Stimulated activated CD4-positive, alpha-beta T cell treated with anti-CD3 and anti-CD28 coated beads, Interleukin-12 subunit alpha, Interleukin-12 subunit beta, amount 100 ng/mL, for 48 hours (primary cell): ENCODE measurements at regions not wholly inside any gene's neighbourhood (a gene's known extent, or its start where the extent isn't known, plus 50 kb on each side); places are given as distances from the start of the nearest gene placed in this dataset.
A peak's percentile ranks its signal among the peaks of the same experiment; 100 is the strongest.

ENCODE experiments used
- DNase-seq, 3 donors: peaks; one replicate each; pipeline ENCODE4 v3.0.0-alpha.2; 2020; ENCODE audit warnings: low read depth in 2 of 3, low spot score in 1 of 3

- DNase-seq = no peak
Measured at GRCh38 chr2:217657252-217657651, 345.5 kb downstream of the TNS1 start.

- DNase-seq = no peak
Measured at GRCh38 chr2:217656316-217656715, 346.5 kb downstream of the TNS1 start.

GRCh38 chr2:217655651-217656050, 347.1 kb downstream of the TNS1 start:
- no peak for DNase-seq

- no peak for DNase-seq
Measured at GRCh38 chr2:217654168-217654567, 348.6 kb downstream of the TNS1 start.

GRCh38 chr2:217652761-217653639, 349.8 kb downstream of the TNS1 start:
- DNase-seq = no peak

- DNase-seq = peak in 1 of 3 donors; percentile 21
Measured at GRCh38 chr2:217650716-217651360, 352.0 kb downstream of the TNS1 start.

GRCh38 chr2:217650229-217650628, 352.6 kb downstream of the TNS1 start:
- no peak for DNase-seq

GRCh38 chr2:217647925-217648324, 354.9 kb downstream of the TNS1 start:
- no peak for DNase-seq

GRCh38 chr2:217647226-217647625, 355.6 kb downstream of the TNS1 start:
- no peak for DNase-seq

- DNase-seq = no peak
Measured at GRCh38 chr2:217645896-217646295, 356.9 kb downstream of the TNS1 start.

GRCh38 chr2:217643789-217644301, 358.9 kb downstream of the TNS1 start:
- no peak for DNase-seq

GRCh38 chr2:217642944-217643343, 359.9 kb downstream of the TNS1 start:
- DNase-seq = no peak

GRCh38 chr2:217641960-217642359, 360.8 kb downstream of the TNS1 start:
- no peak for DNase-seq

GRCh38 chr2:217639481-217639880, 363.3 kb downstream of the TNS1 start:
- DNase-seq = no peak

- no peak for DNase-seq
Measured at GRCh38 chr2:217638533-217638932, 364.3 kb downstream of the TNS1 start.

- DNase-seq = no peak
Measured at GRCh38 chr2:217638031-217638430, 364.8 kb downstream of the TNS1 start.

- no peak for DNase-seq
Measured at GRCh38 chr2:217636991-217637561, 365.7 kb downstream of the TNS1 start.

GRCh38 chr2:217636578-217636977, 366.2 kb downstream of the TNS1 start:
- DNase-seq = no peak

- no peak for DNase-seq
Measured at GRCh38 chr2:217634871-217635270, 367.9 kb downstream of the TNS1 start.

- DNase-seq = no peak
Measured at GRCh38 chr2:217632043-217632442, 370.8 kb downstream of the TNS1 start.

- DNase-seq = no peak
Measured at GRCh38 chr2:217631115-217631514, 371.7 kb downstream of the TNS1 start.

GRCh38 chr2:217629347-217629746, 373.4 kb downstream of the TNS1 start:
- DNase-seq = no peak
